Endometrium (tissue), 2 donors: ENCODE measurements at regions not wholly inside any gene's neighbourhood (a gene's known extent, or its start where the extent isn't known, plus 50 kb on each side); places are given as distances from the start of the nearest gene placed in this dataset.

Source experiments
- FAIRE-seq: peaks from 2 replicates; lab custom pipeline; 2012; peaks lifted over from hg19 to GRCh38; lab: Jason Lieb, UNC
- donor health status: control.
- donor health status: control.

DNA sequence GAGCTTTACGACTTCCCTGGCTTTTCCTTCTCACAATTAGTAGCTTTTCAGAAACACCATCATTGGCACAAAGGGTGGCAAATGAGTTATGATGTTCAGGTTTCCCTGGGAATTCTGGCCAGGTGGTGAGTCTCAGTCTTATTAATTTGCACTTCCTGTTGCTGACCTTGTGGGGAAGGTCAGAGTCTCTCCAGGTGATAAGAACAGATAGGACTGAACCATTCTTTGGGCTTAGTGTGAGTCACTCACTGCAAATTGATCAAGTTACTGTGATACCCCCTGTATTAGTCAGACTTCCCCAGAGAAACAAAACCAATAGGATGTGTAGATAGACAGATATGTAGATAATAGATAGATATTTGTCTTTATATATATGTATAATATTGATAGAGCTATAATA is 53.8 kb upstream of the RANBP3L start:
- FAIRE-seq = no peak

DNA sequence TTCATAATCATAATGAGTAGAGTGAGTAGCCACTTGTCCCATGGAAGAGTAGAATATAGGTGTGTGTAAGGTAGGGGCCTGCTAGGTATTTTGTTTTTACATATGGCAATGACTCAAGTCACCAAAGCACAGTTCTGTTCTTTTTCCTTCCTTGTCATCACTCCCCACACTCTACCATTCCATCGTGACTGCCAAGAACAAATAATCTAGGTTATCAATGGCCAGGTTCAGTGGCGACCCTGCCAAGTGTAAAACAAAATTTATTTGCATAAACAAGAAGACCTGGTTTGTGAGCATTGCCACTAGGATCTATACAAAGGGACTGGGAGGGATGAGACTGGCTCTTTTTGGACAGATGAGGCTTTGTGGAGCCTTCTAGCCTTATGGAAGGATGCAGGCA is 55.2 kb upstream of the RANBP3L start:
- no peak for FAIRE-seq

- FAIRE-seq = no peak
Observed at GRCh38 chr5:36357391-36357975, 55.8 kb upstream of the RANBP3L start.

DNA sequence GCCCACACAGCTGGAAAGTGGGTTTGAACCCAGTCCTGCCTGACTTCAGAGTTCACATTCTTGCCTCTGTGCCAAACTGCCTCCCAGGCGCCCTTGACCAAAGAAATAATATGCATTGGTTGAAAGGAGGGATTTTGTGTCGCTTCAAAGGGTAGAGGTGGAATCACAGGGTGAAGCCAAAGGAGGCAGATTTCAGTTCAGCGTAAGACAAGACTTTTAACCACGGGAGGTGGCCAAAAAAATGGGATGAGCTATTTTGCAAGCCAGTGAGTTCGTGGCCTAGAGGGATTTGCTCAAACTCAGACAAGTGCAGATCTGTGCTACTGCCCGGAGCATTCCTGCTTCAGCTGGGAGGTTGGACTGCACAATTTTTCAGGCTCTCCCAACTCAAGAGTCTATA is 57.6 kb upstream of the RANBP3L start:
- FAIRE-seq = no peak

DNA sequence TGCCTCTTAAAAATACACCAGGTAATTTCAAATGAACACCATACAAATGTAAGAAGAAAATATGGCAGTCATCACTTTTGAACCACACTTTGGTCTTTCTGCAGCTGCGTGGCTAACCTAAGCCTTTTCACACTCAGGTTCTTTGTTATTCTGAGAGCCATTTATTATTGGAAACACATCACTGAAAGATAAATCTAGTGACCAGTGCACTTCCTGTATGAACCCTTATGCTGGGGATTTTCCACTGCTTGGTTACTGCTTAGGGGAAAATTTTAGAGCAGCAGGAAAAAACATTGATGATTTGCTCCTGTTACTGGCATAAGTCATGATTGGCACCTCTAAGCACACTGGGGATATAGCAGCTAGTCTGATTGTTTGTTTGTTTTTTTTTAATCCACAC is 58.6 kb upstream of the RANBP3L start:
- FAIRE-seq = no peak

DNA sequence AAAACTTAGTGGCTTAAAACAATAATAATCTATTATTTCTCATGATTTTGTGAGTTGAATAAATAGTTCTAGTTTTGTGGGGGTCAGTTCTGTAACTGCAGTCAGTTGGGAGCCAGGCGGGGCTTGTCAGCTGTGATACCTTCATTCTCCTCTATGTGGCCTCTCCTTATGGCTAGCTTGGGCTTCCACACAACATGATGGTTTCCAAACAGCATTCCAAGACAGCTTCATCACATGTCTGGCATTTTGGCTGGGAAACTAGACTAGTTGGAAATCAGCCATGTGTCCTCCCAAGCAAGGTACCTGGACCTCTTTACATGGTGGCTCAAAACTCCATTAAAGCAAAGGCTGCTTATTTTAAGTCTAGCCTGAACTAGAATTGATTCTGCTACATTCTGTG is 61.4 kb upstream of the RANBP3L start:
- FAIRE-seq = no peak

- FAIRE-seq = no peak
Observed at GRCh38 chr5:36363744-36364143, 62.0 kb upstream of the RANBP3L start.

- no peak for FAIRE-seq
Observed at GRCh38 chr5:36364473-36364872, 62.8 kb upstream of the RANBP3L start.

DNA sequence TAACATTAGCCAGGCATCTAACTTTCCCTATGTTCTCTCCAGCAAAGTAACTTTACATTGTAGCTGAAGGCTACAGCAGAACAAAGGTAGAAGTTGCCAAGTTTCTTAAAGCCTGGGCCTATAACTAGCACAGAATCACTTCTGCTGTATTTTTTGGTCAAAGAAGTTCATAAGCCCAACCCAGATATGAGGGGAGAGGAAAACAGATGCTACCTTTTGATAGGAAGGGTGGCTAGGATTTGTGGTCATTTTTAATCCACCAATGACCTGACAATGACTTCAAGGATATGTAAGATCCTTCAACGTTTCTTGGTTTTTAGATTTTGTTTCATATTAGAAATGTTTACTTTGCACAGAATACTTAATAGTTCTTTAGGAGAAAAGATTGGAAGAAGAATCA is 64.2 kb upstream of the RANBP3L start:
- no peak for FAIRE-seq

DNA sequence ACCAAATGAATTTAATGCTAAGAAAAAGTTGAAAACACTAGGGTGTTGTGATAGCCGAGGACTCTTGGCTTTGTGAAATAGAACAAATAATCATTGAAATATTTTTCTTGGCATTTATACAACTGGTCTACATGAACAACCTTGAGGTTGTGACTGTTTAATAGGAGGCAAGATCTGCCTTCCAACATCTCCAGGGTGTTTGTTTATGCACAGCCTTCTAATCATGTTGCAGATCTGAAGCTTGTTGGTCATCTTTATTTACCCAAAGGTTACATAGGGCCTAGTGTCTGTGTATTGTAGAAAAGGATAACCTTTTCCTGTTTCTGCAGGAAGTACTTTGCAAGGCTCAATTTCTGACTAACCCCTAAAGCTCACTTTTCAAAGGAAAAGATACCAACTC is 65.2 kb upstream of the RANBP3L start:
- FAIRE-seq = no peak

DNA sequence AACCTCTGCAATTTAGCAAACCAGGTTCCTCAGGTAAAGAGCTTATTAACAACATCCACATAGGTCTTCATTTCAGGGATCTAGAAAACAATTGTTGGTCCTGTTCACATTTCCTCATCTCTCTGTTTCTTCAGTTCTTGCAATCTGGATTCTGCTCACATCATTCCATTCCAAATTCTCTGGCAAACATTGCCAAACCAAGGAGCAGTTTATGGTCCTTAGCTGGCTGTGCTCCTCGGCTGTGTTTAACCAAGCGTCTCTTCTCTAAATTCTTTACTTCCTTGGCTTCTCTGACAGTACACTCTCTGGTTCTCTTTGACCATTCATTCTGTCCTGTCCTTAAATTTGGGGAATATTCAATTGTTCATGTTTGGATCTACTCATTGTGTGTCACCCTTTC is 65.8 kb upstream of the RANBP3L start:
- no peak for FAIRE-seq

DNA sequence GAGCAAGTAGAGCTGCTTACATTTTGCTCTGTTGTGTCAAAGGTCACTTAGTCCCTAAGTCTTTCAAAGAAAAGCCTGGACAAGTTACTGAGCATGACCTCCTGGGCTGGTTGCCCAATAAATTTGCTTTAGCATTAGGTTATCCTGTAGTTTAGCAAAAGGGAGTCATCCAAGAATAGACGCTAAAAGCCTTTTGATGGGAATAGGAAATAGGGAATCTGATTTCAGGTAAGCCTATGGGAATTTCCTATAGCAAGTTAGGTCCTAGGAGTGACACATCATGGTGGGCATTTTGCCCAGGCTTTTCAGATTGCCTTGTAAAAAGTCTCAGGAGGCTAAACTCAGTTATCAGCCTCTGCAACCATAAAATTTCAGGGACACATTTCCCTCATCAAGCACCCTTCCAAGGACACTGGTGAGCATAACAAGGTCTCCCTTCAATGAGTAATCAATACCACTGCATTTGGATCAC is 67.6 kb upstream of the RANBP3L start:
- FAIRE-seq = no peak

DNA sequence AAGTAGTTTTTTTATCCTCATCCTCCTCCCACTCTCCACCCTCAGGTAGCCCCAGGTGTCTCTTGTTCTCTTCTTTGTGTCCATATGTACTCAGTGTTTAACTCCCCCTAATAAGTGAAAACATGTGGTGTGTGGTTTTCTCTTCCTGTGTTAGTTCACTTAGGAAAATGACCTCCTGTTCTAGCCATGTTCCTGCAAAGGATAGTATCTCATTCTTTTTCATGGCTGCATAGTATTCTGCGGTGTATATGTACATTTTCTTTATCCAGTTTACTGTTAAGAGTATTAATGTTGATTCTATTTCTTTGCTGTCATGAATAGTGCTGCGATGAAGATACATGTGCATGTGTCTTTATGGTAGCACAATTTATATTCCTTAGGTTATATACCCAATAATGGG is 68.4 kb upstream of the RANBP3L start:
- no peak for FAIRE-seq

GRCh38 chr5:36371366-36371765 is 69.7 kb upstream of the RANBP3L start:
- no peak for FAIRE-seq

DNA sequence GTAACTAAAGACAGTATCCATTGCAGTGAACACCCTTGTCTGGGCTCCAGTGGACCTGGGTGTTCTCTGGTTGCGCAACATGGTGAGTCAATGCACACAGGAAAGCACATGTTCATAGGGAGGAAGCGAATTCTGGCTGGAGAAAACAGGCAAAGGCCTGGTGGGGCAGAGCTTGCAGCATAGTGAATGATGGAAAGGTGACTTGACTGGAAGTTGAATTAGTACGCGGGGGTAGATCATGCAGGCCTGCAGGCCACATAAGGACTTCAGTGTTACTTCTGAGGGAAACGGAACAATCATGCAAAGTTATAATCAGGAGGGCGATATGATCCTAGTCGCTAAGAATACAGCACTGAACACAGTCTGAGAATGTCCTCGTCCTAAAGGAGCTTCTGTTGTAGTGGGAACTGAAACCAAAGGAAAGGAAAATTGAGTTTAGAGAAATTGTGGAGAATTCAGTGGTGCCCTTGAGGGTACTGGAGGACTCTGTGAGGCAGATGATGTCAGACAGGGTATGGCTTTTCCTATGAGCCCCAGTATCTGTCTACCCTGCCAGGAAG is 71.9 kb upstream of the RANBP3L start:
- no peak for FAIRE-seq

GRCh38 chr5:36374266-36374862 is 72.7 kb upstream of the RANBP3L start:
- no peak for FAIRE-seq

- no peak for FAIRE-seq
Observed at GRCh38 chr5:36377192-36377591, 75.5 kb upstream of the RANBP3L start.

- FAIRE-seq = no peak
Observed at GRCh38 chr5:36378551-36378950, 76.8 kb upstream of the RANBP3L start.

- no peak for FAIRE-seq
Observed at GRCh38 chr5:36382890-36383289, 81.2 kb upstream of the RANBP3L start.

DNA sequence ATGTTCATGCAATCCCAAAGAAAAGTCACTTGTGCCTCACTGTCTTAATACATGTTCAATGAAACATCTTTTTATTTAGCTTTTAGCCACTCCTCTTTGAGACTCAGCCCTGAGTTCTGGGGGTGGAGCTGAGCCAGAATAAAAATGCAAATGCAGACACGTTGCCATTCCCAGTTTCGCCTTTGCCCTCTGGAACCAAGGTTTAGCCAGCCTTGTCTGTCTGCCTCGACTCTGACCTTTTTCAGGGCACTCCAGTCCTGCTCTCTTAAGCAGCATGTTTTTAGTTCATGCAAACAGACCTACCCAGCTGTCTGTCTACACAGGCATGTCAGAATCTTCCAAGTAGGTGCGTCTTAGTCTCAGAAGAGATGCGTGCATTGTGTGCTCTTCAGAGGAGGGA is 82.2 kb upstream of the RANBP3L start:
- FAIRE-seq = no peak

DNA sequence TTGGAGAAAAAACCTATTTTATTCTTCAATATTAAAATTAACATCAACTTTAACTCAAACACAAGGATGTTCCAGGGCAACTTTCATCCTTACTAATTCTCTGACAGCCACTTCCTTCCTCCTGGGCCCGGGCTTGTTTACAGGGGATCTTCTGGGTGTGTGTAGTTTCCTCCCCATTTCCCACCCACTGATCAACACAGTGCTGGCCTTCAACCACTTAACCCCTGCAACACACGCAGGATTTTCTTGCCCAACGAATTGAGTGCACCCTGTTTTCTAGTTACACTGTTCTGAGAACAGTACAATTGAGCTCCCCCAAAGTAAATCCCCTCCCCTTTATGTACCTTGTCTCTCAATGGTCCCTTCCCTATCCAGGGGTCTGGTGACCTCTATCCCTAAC is 83.1 kb upstream of the RANBP3L start:
- FAIRE-seq = no peak

DNA sequence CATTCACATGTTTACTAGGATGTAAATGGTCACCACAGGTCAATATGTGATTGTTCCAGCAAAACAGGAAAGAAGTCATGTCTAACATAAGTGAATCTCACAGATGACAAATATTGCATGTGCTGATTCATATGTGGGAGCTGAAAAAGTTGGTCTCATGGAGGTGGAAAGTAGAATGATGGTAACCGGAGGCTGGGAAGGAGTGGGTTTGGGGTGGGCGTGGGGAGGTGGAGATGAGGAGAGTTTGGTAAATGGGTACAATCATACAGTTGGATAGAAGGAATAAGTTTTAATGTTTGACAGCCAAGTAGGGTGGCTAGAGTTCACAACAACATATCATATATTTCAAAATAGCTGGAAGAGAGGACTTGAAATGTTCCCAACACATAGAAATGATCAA is 83.8 kb upstream of the RANBP3L start:
- FAIRE-seq = no peak

DNA sequence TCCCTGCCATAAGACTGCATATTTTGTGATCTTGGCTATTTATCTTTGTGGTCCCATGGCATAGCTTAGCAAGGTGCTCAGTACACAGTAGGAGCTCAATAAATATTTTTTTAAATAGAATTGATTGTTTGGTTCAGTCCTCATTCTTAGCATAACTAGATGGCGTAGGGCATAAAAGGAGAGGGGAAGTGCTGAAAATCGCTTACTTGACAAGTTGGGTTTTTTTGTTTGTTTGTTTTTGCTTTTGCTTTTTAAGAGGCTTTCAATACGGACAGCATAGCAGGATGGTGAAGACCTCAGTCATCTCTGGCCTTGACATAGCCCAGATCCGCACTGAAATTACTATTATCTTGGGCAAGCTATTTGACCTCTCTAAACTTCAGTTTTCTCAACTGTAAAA is 86.6 kb upstream of the RANBP3L start:
- FAIRE-seq = no peak

DNA sequence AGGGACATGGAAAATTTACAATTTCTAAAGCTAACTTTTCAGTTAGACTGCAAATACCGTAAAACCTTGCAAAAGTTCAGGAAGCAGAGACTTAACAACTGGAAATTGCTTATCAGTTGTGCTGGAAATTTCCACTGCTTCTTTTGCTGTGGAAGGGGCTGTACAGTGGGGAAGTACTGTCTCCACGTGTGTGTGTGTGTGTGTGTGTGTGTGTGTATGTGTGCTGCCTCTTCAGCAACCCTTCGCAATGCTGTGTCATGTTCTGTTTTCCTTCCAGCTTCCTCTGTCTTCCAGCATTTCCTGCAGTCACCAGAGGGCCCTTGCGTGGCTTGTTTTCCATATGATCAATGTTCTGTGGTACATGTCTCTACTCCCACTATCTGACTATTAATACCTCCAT is 87.5 kb upstream of the RANBP3L start:
- FAIRE-seq = no peak
